PC-3 (cell line): ENCODE measurements at regions not wholly inside any gene's neighbourhood (a gene's known extent, or its start where the extent isn't known, plus 50 kb on each side); places are given as distances from the start of the nearest gene placed in this dataset.

Experiments
- ATAC-seq: fragments of 200-7000 bp; cut with Tn5 transposase; 2 replicates; pipeline ENCODE4 v1.9.1; 2020; ENCODE audit warnings: mild to moderate bottlenecking, moderate library complexity
- BruUV-seq: library from RNA; stranded (reverse); fragments of 400-500 nt; replicated peaks from 2 replicates; lab custom pipeline; 2021; lab: Mats Ljungman, UMichigan
- CTCF ChIA-PET: fragments of 300-600 bp; sonication (Branson Sonifier 250); formaldehyde crosslinking; loops from one replicate; lab custom pipeline; 2022; ENCODE audit warnings: antibody characterized with exemption; lab: Charles Lee
- POLR2A ChIA-PET: fragments of 300-600 bp; sonication (Branson Sonifier 250); formaldehyde crosslinking; loops from one replicate; lab custom pipeline; 2022; ENCODE audit warnings: antibody characterized with exemption; ENCODE audit not compliant: unreplicated experiment; lab: Charles Lee
- DNase-seq: peaks from one replicate; pipeline ENCODE4 v3.0.0-alpha.2; 2015
- H2AFZ ChIP-seq: fragments of 300-600 bp; sonication (generic); 2 replicates; pipeline ENCODE4 v1.6.0; 2016; ENCODE audit warnings: antibody characterized with exemption, low read length
- H3F3A ChIP-seq: fragments of 300-600 bp; sonication (generic); one replicate; pipeline ENCODE4 v1.6.0; 2017; ENCODE audit warnings: antibody characterized with exemption, low read length, control low read depth, mild to moderate bottlenecking; ENCODE audit not compliant: unreplicated experiment
- H3K27ac ChIP-seq: fragments of 300-600 bp; sonication (generic); 2 replicates; pipeline ENCODE4 v1.5.1; 2016; ENCODE audit warnings: mild to moderate bottlenecking, low read length
- H3K27me3 ChIP-seq: fragments of 300-600 bp; sonication (generic); 2 replicates; pipeline ENCODE4 v1.6.1; 2016; ENCODE audit warnings: low read length, mixed read lengths
- H3K36me3 ChIP-seq: fragments of 300-600 bp; sonication (generic); 2 replicates; pipeline ENCODE4 v1.6.1; 2016; ENCODE audit warnings: low read depth, mixed run types, low read length, mixed read lengths
- H3K4me1 ChIP-seq: fragments of 300-600 bp; sonication (generic); 2 replicates; pipeline ENCODE4 v1.5.1; 2016; ENCODE audit warnings: low read length; ENCODE audit not compliant: insufficient read depth
- H3K4me2 ChIP-seq: fragments of 300-600 bp; sonication (generic); 2 replicates; pipeline ENCODE4 v1.6.0; 2016; ENCODE audit warnings: low read length
- H3K4me3 ChIP-seq: fragments of 300-600 bp; sonication (generic); 2 replicates; pipeline ENCODE4 v1.5.1; 2016; ENCODE audit warnings: mild to moderate bottlenecking, low read length, mixed read lengths
- H3K79me2 ChIP-seq: fragments of 300-600 bp; sonication (generic); 2 replicates; pipeline ENCODE4 v1.6.1; 2017; ENCODE audit warnings: low read length, mixed read lengths
- H3K9ac ChIP-seq: fragments of 300-600 bp; sonication (generic); 2 replicates; pipeline ENCODE4 v1.6.0; 2016; ENCODE audit warnings: mild to moderate bottlenecking, low read length
- H3K9me2 ChIP-seq: fragments of 300-600 bp; sonication (generic); replicated peaks from 2 replicates; pipeline ENCODE4 v1.6.1; 2016; ENCODE audit warnings: mixed run types, low read length, mixed read lengths
- H3K9me3 ChIP-seq: fragments of 300-600 bp; sonication (generic); 2 replicates; pipeline ENCODE4 v1.6.1; 2016; ENCODE audit warnings: low read length, mixed read lengths
- H4K20me1 ChIP-seq: fragments of 300-600 bp; sonication (generic); 2 replicates; pipeline ENCODE4 v1.6.1; 2016; ENCODE audit warnings: low read length, mixed read lengths
- EZH2 ChIP-seq: fragments of 300-600 bp; sonication (generic); IDR thresholded peaks from one replicate; pipeline ENCODE4 v1.6.1; 2017; ENCODE audit warnings: antibody characterized with exemption, mild to moderate bottlenecking, low read length; ENCODE audit not compliant: unreplicated experiment
- EZH2phosphoT487 ChIP-seq: fragments of 300-600 bp; sonication (generic); IDR thresholded peaks from 2 replicates; pipeline ENCODE4 v1.6.1; 2018; ENCODE audit warnings: mild to moderate bottlenecking, antibody characterized with exemption, low read length, borderline replicate concordance
- intact Hi-C: fragments of 100-400 bp; cut with micrococcal nuclease; formaldehyde crosslinking; loops from 2 replicates; pipeline ENCODE4 v1.9.0; 2023
- TF ChIP-seq, protein P1 (sequence below): fragments of 300-600 bp; sonication (generic); conservative IDR thresholded peaks from 2 replicates; pipeline ENCODE4 v1.5.1; 2017; ENCODE audit warnings: antibody characterized with exemption, low read depth, mild to moderate bottlenecking, low read length

DNA sequence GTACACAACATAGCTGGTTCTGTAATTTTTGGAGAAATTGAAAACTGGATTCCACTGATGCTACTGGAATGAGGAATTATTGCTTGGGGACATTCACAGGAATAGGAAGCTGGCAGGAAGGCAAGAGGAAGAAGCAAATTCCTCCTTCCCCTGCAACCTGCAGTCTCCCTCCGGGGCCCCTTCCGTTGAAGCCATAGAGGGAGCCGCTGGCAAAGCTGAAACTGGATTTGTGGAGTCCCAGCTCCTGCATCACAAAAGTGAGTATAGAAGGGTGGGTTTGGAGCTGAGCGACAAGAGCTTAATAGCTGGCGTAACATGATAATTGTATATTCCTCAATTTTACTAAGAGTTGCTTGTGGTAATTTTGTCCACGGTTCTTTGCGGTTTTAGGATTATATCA lies 190.8 kb downstream of the ADRA2A start:
- no peak for ATAC-seq
- Histone ChIP-seq H3K27me3 (no peaks in the 10 kb centered on the region), H3K4me2 (no peak overlapping the region), H3F3A (no peaks in the 10 kb centered on the region), H3K4me1 (no peaks in the 10 kb centered on the region), H3K9ac (no peak overlapping the region), H4K20me1 (no peaks in the 10 kb centered on the region), H3K79me2 (no peaks in the 10 kb centered on the region), H3K36me3 (no peaks in the 10 kb centered on the region), H2AFZ (no peak overlapping the region), H3K27ac (no peak overlapping the region), H3K9me3 (no peaks in the 10 kb centered on the region), H3K4me3 (no peak overlapping the region), H3K9me2 (no peaks in the 10 kb centered on the region)
- intact Hi-C loops = no loop called here
- ChIA-PET POLR2A (no interaction called here), CTCF (no interaction called here)
- DNase-seq = no peak
- BruUV-seq = no TSS peak
- TF ChIP-seq EZH2phosphoT487 (no peak), EZH2 (no peak)
- TF ChIP-seq, protein P1, sequence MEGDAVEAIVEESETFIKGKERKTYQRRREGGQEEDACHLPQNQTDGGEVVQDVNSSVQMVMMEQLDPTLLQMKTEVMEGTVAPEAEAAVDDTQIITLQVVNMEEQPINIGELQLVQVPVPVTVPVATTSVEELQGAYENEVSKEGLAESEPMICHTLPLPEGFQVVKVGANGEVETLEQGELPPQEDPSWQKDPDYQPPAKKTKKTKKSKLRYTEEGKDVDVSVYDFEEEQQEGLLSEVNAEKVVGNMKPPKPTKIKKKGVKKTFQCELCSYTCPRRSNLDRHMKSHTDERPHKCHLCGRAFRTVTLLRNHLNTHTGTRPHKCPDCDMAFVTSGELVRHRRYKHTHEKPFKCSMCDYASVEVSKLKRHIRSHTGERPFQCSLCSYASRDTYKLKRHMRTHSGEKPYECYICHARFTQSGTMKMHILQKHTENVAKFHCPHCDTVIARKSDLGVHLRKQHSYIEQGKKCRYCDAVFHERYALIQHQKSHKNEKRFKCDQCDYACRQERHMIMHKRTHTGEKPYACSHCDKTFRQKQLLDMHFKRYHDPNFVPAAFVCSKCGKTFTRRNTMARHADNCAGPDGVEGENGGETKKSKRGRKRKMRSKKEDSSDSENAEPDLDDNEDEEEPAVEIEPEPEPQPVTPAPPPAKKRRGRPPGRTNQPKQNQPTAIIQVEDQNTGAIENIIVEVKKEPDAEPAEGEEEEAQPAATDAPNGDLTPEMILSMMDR = no peak

DNA sequence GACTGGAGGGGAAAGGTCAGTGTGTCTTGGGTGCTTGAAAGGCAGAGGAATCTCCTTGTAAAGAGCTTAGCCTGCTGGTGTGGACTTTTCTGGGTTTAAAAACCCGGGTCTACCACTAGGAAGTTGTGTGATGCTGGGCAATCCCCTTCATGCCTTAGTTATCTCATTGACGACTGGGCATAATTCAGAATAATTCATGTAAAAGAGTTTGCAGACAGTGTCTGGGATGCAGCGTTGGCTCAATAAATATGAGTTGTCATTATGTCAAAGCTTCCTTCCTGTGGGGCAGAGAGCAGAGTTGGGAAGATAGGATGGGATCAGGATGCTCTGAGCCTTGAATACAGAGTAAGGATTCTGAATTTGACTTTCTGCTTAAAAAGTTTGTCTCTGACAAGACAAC lies 196.4 kb downstream of the ADRA2A start:
- Histone ChIP-seq H4K20me1 (no peaks in the 10 kb centered on the region), H3K9me3 (no peaks in the 10 kb centered on the region), H3F3A (no peaks in the 10 kb centered on the region), H3K4me1 (no peaks in the 10 kb centered on the region), H2AFZ (no peak overlapping the region), H3K79me2 (no peaks in the 10 kb centered on the region), H3K4me2 (no peak overlapping the region), H3K4me3 (no peak overlapping the region), H3K9ac (no peak overlapping the region), H3K9me2 (no peaks in the 10 kb centered on the region), H3K27ac (no peak overlapping the region), H3K27me3 (no peaks in the 10 kb centered on the region), H3K36me3 (no peaks in the 10 kb centered on the region)
- DNase-seq (no peak), ATAC-seq (no peak)
- no TSS peak for BruUV-seq
- no peak for TF ChIP-seq EZH2
- TF ChIP-seq, protein P1 = no peak
- TF ChIP-seq EZH2phosphoT487 = no peak
- CTCF ChIA-PET = no interaction called here
- POLR2A ChIA-PET = no interaction called here
- intact Hi-C loops = no loop called here

DNA sequence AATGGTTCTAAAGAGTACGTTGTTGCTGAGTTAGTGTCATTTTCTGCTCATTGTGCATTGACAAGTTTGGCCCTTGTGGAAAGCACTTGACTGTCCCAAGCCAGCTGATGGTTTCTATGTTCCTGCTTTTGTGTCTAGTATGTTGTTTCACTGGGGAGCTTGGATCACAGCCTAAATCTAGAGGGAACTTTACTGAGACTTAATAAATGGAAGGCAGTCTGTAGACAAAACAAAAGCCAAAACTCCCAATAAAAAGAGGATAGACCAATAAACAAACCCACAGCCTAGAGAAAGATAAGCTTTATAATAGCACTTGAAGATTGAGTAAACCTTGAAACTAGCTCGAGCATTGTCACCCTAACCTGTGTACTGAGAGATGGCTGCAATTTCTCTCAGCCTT lies 196.8 kb downstream of the ADRA2A start:
- Histone ChIP-seq H3K4me3 (no peak overlapping the region), H3K4me1 (no peaks in the 10 kb centered on the region), H3K9me2 (no peaks in the 10 kb centered on the region), H2AFZ (no peak overlapping the region), H3K9ac (no peak overlapping the region), H3K4me2 (no peak overlapping the region), H3K79me2 (no peaks in the 10 kb centered on the region), H3F3A (no peaks in the 10 kb centered on the region), H3K9me3 (no peaks in the 10 kb centered on the region), H3K27me3 (no peaks in the 10 kb centered on the region), H4K20me1 (no peaks in the 10 kb centered on the region), H3K27ac (no peak overlapping the region), H3K36me3 (no peaks in the 10 kb centered on the region)
- DNase-seq (no peak), ATAC-seq (no peak)
- ChIA-PET POLR2A (no interaction called here), CTCF (no interaction called here)
- TF ChIP-seq EZH2 (no peak), EZH2phosphoT487 (no peak)
- TF ChIP-seq, protein P1 = no peak
- intact Hi-C loops = no loop called here
- BruUV-seq = no TSS peak
